Glutamatergic neuron (in vitro differentiated cells): ENCODE measurements at regions not wholly inside any gene's neighbourhood (a gene's known extent, or its start where the extent isn't known, plus 50 kb on each side); places are given as distances from the start of the nearest gene placed in this dataset.

Experiments used
- DNase-seq: peaks from one replicate; pipeline ENCODE4 v3.0.0; 2022
- H3K27ac Mint-ChIP-seq: one replicate; pipeline ENCODE4 v1.8.0; 2020; ENCODE audit warnings: mild to moderate bottlenecking, mixed read lengths, inconsistent platforms; ENCODE audit not compliant: unreplicated experiment
- H3K27me3 Mint-ChIP-seq: one replicate; pipeline ENCODE4 v1.8.0; 2020; ENCODE audit warnings: mild to moderate bottlenecking, moderate library complexity, mixed read lengths, inconsistent platforms; ENCODE audit not compliant: unreplicated experiment
- H3K36me3 Mint-ChIP-seq: one replicate; pipeline ENCODE4 v1.8.0; 2020; ENCODE audit warnings: mild to moderate bottlenecking, mixed read lengths, inconsistent platforms; ENCODE audit not compliant: unreplicated experiment
- H3K4me1 Mint-ChIP-seq: one replicate; pipeline ENCODE4 v1.8.0; 2020; ENCODE audit warnings: mild to moderate bottlenecking, low read depth, mixed read lengths, inconsistent platforms; ENCODE audit not compliant: unreplicated experiment
- H3K4me3 Mint-ChIP-seq: one replicate; pipeline ENCODE4 v1.8.0; 2020; ENCODE audit warnings: mild to moderate bottlenecking, mixed read lengths, inconsistent platforms; ENCODE audit not compliant: unreplicated experiment
- H3K9me3 Mint-ChIP-seq: one replicate; pipeline ENCODE4 v1.8.0; 2020; ENCODE audit warnings: mild to moderate bottlenecking, moderate library complexity, mixed read lengths, inconsistent platforms; ENCODE audit not compliant: unreplicated experiment
- TF ChIP-seq, protein P1 (sequence below): fragments of 200-600 bp; sonication (generic); IDR thresholded peaks from one replicate; pipeline ENCODE4 v1.5.0; 2021; ENCODE audit not compliant: partially characterized antibody, unreplicated experiment

- TF ChIP-seq, protein P1, sequence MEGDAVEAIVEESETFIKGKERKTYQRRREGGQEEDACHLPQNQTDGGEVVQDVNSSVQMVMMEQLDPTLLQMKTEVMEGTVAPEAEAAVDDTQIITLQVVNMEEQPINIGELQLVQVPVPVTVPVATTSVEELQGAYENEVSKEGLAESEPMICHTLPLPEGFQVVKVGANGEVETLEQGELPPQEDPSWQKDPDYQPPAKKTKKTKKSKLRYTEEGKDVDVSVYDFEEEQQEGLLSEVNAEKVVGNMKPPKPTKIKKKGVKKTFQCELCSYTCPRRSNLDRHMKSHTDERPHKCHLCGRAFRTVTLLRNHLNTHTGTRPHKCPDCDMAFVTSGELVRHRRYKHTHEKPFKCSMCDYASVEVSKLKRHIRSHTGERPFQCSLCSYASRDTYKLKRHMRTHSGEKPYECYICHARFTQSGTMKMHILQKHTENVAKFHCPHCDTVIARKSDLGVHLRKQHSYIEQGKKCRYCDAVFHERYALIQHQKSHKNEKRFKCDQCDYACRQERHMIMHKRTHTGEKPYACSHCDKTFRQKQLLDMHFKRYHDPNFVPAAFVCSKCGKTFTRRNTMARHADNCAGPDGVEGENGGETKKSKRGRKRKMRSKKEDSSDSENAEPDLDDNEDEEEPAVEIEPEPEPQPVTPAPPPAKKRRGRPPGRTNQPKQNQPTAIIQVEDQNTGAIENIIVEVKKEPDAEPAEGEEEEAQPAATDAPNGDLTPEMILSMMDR, result no peak
- no peak overlapping the region for H3K4me3 Mint-ChIP-seq
- DNase-seq, result no peak
- peaks cover 4% of the 10 kb centered on the region for H3K27me3 Mint-ChIP-seq
- H3K4me1 Mint-ChIP-seq, result peaks cover 5% of the 10 kb centered on the region
- peaks cover 5% of the 10 kb centered on the region for H3K9me3 Mint-ChIP-seq
- no peak overlapping the region for H3K27ac Mint-ChIP-seq
- H3K36me3 Mint-ChIP-seq, result no peaks in the 10 kb centered on the region
Observed at GRCh38 chr15:77836906-77837648, 204.4 kb upstream of the LINGO1 start.

- Mint-ChIP-seq H3K27ac (no peak overlapping the region), H3K27me3 (peaks cover 7% of the 10 kb centered on the region), H3K4me3 (no peak overlapping the region), H3K4me1 (peaks cover 8% of the 10 kb centered on the region), H3K9me3 (peaks cover 5% of the 10 kb centered on the region), H3K36me3 (no peaks in the 10 kb centered on the region)
- DNase-seq, result no peak
- TF ChIP-seq, protein P1, result no peak
Observed at GRCh38 chr15:77836121-77836692, 203.5 kb upstream of the LINGO1 start.

- no peak for DNase-seq
- H3K36me3 Mint-ChIP-seq, result no peaks in the 10 kb centered on the region
- TF ChIP-seq, protein P1, result no peak
- H3K27me3 Mint-ChIP-seq, result peaks cover 6% of the 10 kb centered on the region
- no peak overlapping the region for H3K27ac Mint-ChIP-seq
- H3K9me3 Mint-ChIP-seq, result peaks cover 3% of the 10 kb centered on the region
- no peak overlapping the region for H3K4me3 Mint-ChIP-seq
- peaks cover 8% of the 10 kb centered on the region for H3K4me1 Mint-ChIP-seq
Observed at GRCh38 chr15:77834276-77834990, 201.7 kb upstream of the LINGO1 start.

DNA sequence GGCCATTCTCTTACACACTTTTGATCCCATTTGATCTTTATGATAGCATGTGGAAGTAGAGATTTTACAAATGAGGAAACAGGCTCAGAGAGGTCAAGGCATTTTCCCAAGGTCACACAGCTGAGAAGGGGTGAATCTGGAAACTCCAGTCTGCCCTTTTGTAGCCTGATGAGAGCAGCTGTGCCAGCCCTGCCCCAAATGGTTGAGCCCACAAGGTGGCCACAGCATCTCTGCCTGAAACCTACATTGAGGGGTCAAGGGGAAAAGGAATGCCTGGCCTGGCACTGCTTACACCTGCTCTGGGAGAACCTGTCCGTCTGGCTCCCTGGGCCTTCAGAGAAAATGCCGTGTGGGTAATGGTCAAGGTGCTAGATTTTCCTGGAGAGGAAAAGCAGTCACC, 200.2 kb upstream of the LINGO1 start:
- TF ChIP-seq, protein P1, result no peak
- peaks cover 8% of the 10 kb centered on the region for H3K4me1 Mint-ChIP-seq

GRCh38 chr15:77831986-77832385, 199.3 kb upstream of the LINGO1 start:
- H3K27ac Mint-ChIP-seq, result no peak overlapping the region
- H3K4me1 Mint-ChIP-seq, result peaks cover 8% of the 10 kb centered on the region
- TF ChIP-seq, protein P1, result no peak
- no peak overlapping the region for H3K4me3 Mint-ChIP-seq
- no peaks in the 10 kb centered on the region for H3K36me3 Mint-ChIP-seq
- H3K9me3 Mint-ChIP-seq, result peaks cover 3% of the 10 kb centered on the region
- no peak for DNase-seq
- H3K27me3 Mint-ChIP-seq, result peaks cover 8% of the 10 kb centered on the region

More for the DNA sequence above, 200.2 kb upstream of the LINGO1 start:
- no peak overlapping the region for H3K4me3 Mint-ChIP-seq
- H3K9me3 Mint-ChIP-seq, result peaks cover 3% of the 10 kb centered on the region
- no peak overlapping the region for H3K27ac Mint-ChIP-seq
- DNase-seq, result no peak
- peaks cover 8% of the 10 kb centered on the region for H3K27me3 Mint-ChIP-seq
- H3K36me3 Mint-ChIP-seq, result no peaks in the 10 kb centered on the region
